ENCODE measurements at regions not wholly inside any gene's neighbourhood (a gene's known extent, or its start where the extent isn't known, plus 50 kb on each side); places are given as distances from the start of the nearest gene placed in this dataset.
A peak's percentile ranks its signal among the peaks of the same experiment; 100 is the strongest.

DNA sequence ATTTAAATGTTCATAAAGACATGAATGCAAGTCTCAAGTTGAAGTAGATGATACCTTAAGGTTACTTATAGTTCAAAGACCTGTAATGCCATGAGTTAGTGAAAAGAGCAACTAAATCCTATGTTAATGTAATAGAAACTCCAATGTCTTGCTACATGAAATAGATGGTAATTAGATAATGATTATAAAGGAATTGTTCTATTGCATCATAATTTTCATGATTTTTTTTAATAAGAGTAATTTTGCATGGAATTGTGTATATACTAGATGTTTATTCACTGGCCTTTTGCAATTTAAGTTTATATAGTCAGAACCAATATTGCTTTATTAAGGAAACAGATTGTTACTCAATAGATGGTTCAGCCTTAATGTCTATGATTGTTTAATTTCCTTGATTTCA lies 115.5 kb upstream of the SYT10 start:
- FAIRE-seq: no peak
- Histone ChIP-seq H2AFZ (ENCODE audit: low read length) (no peak overlapping the region), H3K9ac (ENCODE audit: insufficient read depth, low read depth, low read length) (no peak overlapping the region), H3K27ac (ENCODE audit: extremely low read length, insufficient read depth, low read length) (no peak overlapping the region), H4K20me1 (ENCODE audit: insufficient read depth, low read length) (no peaks in the 10 kb centered on the region), H3K4me1 (ENCODE audit: insufficient read depth, low read length) (no peaks in the 10 kb centered on the region), H3K27me3 (ENCODE audit: control insufficient read depth in 1 of 2, insufficient read depth in 2 of 2, low read length in 2 of 2) (no peaks in the 10 kb centered on the region), H3K4me2 (ENCODE audit: low read depth, low read length) (no peak overlapping the region), H3K79me2 (ENCODE audit: insufficient read depth, low read length) (no peaks in the 10 kb centered on the region), H3K4me3 (replicated peaks in 1 of 3; ENCODE audit: insufficient read depth in 1 of 3, low read depth in 2 of 3, low read length in 3 of 3) (no peak overlapping the region), H3K36me3 (replicated peaks in 1 of 2; ENCODE audit: control insufficient read depth in 1 of 2, insufficient read depth in 2 of 2, low read length in 2 of 2) (no peaks in the 10 kb centered on the region), H3K9me3 (ENCODE audit: low read length) (peaks cover 21% of the 10 kb centered on the region)
- POLR2A ChIA-PET: no interaction called here
- in situ Hi-C loops (cut with HindIII; ENCODE audit: extremely low pct_ligation_motif_present, low pct_unique_long_range_greater_than_20kb) (no loop called here), intact Hi-C loops (cut with micrococcal nuclease; ENCODE audit: unreplicated experiment) (loop anchor here (10.0 kb wide), 1 partner anchor 720 kb away; no protein-coding TSS in a partner anchor)
- no TSS peak for BruUV-seq (replicated peaks)
- no peak for DNase-seq (ENCODE audit: low spot score)
- TF ChIP-seq ATF7 (IDR thresholded peaks at IDR 0.05) (peak; percentile 60; the same call in 1 of the 2 replicates), ATF7 (CRISPR knock-in tag; IDR thresholded peaks at IDR 0.05) (no peak), FOXK1 (CRISPR knock-in tag; IDR thresholded peaks at IDR 0.05; ENCODE audit: borderline replicate concordance, low read depth) (no peak)
- CTCF ChIA-PET (ENCODE audit: low intra/inter-chr PET ratio, low total read pairs): no interaction called here
- ATAC-seq: no peak

DNA sequence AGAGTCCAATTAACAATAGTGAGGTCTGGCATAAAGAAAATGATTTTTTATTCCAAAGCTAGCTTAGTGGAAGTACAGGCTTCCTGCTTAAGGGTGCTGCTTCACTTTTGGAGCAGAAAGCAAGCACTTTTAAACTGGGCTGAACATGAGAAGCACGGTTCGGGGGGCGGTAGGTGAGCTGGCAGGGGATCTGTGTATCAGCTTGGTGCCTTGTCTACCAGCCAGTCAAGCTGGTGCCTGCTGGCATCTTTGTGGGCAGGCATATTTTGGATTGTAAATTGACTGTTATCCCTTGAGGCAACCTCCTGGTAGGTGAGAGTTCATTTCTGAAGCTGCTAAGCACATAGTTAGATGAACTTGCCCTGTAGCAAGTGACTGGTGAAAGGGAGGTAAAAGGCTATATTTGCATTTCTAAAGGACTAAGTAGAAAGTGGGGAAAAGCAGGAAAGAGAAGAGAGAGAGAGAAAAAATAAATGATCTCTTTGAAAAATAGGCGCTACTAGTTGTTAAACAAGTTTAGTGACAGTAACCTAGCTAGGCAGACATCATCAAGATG lies 121.1 kb upstream of the SYT10 start:
- TF ChIP-seq, protein P1, sequence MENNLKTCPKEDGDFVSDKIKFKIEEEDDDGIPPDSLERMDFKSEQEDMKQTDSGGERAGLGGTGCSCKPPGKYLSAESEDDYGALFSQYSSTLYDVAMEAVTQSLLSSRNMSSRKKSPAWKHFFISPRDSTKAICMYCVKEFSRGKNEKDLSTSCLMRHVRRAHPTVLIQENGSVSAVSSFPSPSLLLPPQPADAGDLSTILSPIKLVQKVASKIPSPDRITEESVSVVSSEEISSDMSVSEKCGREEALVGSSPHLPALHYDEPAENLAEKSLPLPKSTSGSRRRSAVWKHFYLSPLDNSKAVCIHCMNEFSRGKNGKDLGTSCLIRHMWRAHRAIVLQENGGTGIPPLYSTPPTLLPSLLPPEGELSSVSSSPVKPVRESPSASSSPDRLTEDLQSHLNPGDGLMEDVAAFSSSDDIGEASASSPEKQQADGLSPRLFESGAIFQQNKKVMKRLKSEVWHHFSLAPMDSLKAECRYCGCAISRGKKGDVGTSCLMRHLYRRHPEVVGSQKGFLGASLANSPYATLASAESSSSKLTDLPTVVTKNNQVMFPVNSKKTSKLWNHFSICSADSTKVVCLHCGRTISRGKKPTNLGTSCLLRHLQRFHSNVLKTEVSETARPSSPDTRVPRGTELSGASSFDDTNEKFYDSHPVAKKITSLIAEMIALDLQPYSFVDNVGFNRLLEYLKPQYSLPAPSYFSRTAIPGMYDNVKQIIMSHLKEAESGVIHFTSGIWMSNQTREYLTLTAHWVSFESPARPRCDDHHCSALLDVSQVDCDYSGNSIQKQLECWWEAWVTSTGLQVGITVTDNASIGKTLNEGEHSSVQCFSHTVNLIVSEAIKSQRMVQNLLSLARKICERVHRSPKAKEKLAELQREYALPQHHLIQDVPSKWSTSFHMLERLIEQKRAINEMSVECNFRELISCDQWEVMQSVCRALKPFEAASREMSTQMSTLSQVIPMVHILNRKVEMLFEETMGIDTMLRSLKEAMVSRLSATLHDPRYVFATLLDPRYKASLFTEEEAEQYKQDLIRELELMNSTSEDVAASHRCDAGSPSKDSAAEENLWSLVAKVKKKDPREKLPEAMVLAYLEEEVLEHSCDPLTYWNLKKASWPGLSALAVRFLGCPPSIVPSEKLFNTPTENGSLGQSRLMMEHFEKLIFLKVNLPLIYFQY (CRISPR knock-in tag; IDR thresholded peaks at IDR 0.05; ENCODE audit: borderline replicate concordance): no peak
- TF ChIP-seq, protein P2, sequence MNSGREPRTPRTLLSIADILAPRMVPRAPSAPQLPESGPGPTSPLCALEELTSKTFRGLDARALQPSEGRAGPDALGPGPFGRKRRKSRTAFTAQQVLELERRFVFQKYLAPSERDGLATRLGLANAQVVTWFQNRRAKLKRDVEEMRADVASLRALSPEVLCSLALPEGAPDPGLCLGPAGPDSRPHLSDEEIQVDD (CRISPR knock-in tag; IDR thresholded peaks at IDR 0.05; ENCODE audit: borderline replicate concordance): no peak
- no peak for TF ChIP-seq ONECUT2 (CRISPR knock-in tag; IDR thresholded peaks at IDR 0.05)
- TF ChIP-seq, protein P3, sequence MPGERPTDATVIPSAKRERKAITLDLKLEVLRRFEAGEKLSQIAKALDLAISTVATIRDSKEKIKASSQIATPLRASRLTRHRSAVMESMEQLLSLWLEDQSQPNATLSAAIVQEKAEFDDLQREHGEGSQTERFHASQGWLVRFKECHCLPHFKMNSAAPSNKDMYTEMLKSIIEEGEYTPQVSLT (CRISPR knock-in tag; IDR thresholded peaks at IDR 0.05; ENCODE audit: borderline replicate concordance, low read depth): no peak
- no peak for TF ChIP-seq KMT2A (CRISPR knock-in tag; IDR thresholded peaks at IDR 0.05)
- TF ChIP-seq ISL2 (CRISPR knock-in tag; IDR thresholded peaks at IDR 0.05): no peak
- no peak for TF ChIP-seq ERF (CRISPR knock-in tag; IDR thresholded peaks at IDR 0.05)
- TF ChIP-seq ISX (CRISPR knock-in tag; conservative IDR thresholded peaks at IDR 0.05): no peak
- Histone ChIP-seq H3K9me3 (ENCODE audit: low read length) (no peaks in the 10 kb centered on the region), H4K20me1 (ENCODE audit: insufficient read depth, low read length) (no peaks in the 10 kb centered on the region), H3K4me1 (ENCODE audit: insufficient read depth, low read length) (no peaks in the 10 kb centered on the region), H3K36me3 (replicated peaks in 1 of 2; ENCODE audit: control insufficient read depth in 1 of 2, insufficient read depth in 2 of 2, low read length in 2 of 2) (no peaks in the 10 kb centered on the region), H3K27me3 (ENCODE audit: control insufficient read depth in 1 of 2, insufficient read depth in 2 of 2, low read length in 2 of 2) (no peaks in the 10 kb centered on the region), H3K4me2 (ENCODE audit: low read depth, low read length) (no peak overlapping the region), H3K79me2 (ENCODE audit: insufficient read depth, low read length) (no peaks in the 10 kb centered on the region), H2AFZ (ENCODE audit: low read length) (no peak overlapping the region), H3K27ac (ENCODE audit: extremely low read length, insufficient read depth, low read length) (no peak overlapping the region), H3K9ac (ENCODE audit: insufficient read depth, low read depth, low read length) (no peak overlapping the region), H3K4me3 (replicated peaks in 1 of 3; ENCODE audit: insufficient read depth in 1 of 3, low read depth in 2 of 3, low read length in 3 of 3) (no peak overlapping the region)
- ATAC-seq (no peak), FAIRE-seq (no peak), DNase-seq (ENCODE audit: low spot score) (no peak)
- no TSS peak for BruUV-seq (replicated peaks)
- WGBS (ENCODE audit: low lambda C conversion rate): 3% methylated on average over 4 of the region's 4 CpGs
- ChIA-PET POLR2A (no interaction called here), CTCF (ENCODE audit: low intra/inter-chr PET ratio, low total read pairs) (no interaction called here)
- intact Hi-C loops (cut with micrococcal nuclease; ENCODE audit: unreplicated experiment): no loop called here
- in situ Hi-C loops (cut with HindIII; ENCODE audit: extremely low pct_ligation_motif_present, low pct_unique_long_range_greater_than_20kb): no loop called here

Data from HepG2 (cell line).